Kidney tubule cell (primary cell): ENCODE measurements at regions not wholly inside any gene's neighbourhood (a gene's known extent, or its start where the extent isn't known, plus 50 kb on each side); places are given as distances from the start of the nearest gene placed in this dataset.
A peak's percentile ranks its signal among the peaks of the same experiment; 100 is the strongest.

ENCODE experiments used
- DNase-seq: peaks from one replicate; pipeline ENCODE4 v3.0.0-alpha.2; 2018; ENCODE audit warnings: low spot score

GRCh38 chr15:97615114-97615513 is 345.4 kb upstream of the ARRDC4 start:
- no peak for DNase-seq

DNA sequence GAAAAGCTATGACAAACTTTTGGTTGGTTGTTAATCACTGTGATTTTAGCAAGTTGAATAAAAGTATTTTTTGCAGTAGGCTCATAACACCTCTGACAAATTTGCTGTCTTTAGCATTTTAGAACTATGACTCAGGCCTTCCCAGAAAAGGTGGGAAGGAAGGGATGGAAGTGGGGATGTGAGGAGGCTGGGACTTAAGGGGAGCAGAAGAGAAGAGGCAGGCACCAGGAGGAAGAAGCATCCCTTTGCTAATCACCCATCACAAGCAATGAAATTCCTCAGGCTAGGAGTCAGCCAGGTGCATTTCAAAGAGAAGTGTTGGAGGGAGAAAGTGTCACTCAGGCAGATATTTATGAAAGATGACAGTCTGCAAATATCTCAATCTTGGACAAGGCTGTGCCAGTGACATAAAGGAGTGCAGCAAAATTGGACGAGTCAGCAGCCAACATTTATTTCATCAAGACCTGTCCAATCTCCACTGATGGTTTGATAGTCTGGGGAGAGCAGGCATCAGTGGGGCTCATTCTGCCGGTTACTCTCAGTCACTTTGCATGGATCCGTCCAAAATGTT is 337.3 kb upstream of the ARRDC4 start:
- no peak for DNase-seq

DNA sequence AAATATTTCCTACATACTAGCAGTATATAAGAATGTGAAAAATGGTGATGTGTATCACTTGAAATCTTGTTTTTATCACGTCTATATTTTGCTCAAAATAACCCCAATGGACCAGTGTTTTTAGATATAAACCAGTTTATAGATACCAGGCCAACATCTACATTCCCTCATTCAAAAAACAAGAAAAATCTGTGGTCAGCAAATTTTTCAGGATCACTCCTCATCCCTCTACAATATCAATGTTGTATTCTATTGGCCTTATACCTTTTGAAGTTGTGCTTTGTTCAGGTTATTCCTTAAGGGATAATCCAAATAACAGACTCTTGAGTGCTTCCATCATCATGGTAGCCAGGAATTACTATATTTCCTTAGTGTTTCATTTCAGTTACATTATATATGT is 332.9 kb upstream of the ARRDC4 start:
- DNase-seq = no peak

GRCh38 chr15:97645758-97646157 is 314.7 kb upstream of the ARRDC4 start:
- DNase-seq = no peak

DNA sequence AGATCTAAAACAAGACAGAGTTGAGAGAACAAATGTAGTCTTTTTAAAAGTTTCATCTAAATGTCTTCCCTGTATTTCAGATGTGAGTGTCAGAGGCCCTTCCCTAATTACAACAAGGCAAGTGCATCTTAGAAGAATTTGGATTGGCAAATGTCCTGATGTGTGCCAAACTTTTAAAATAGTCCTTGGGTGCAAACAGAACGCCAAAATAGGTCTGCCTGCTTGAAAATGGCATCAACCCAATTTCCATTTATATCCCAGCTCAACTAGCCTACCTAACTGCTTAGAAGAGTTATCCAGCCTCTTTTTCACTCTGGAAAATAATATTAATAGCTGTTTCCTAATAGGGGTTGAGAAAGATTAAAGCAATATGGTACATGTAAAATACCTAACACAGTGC is 311.8 kb upstream of the ARRDC4 start:
- no peak for DNase-seq

- no peak for DNase-seq
Measured at GRCh38 chr15:97652041-97652440, 308.5 kb upstream of the ARRDC4 start.

- peak; percentile 6 for DNase-seq
Measured at GRCh38 chr15:97652700-97653167, 307.8 kb upstream of the ARRDC4 start.

DNA sequence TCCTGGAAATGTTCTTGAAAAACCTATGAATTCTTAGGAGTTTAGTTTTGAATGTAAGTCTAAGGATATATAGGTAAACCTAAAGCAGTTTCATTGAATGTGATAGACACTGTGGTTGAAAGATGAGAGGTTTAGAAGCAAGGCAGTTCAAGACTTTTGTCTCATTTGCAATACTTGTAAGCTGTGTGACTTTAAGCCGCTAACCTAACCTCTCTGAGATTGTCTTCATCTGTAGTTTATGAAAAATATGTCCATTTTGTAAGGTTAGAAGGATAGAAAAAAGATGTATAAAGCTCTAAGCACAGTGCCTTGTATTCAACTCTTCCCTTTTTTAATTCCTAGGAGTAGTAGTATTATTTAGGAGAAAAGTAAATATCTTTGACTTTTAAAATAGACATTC is 306.6 kb upstream of the ARRDC4 start:
- DNase-seq = no peak

DNA sequence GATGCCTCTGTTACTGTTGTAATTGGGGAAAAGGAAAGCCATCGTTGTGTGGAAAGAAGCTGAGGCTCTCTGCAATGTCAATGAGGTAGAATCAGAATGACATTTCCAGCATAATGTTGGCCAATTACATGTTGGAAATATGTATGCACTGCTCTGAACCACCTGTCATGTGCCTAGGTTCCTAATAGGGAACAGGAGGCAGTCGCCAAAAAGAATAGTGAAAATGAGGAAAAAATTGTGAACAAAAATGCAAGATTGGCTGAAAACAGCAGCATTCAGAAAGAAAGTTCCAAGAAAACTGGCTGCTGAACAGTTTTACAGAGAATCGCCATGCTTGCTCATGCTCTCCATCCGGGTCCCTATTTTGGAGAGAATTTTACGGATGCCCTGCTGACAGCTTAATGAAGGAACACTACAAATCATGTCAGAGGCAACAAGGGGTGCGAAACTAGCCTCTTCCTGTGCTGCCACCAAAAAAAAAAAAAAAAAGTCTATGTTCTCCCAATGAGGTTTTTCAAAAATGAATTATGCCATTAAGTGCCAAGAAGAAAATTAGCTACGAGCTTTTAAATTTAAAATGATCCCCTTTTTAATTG is 305.9 kb upstream of the ARRDC4 start:
- no peak for DNase-seq

GRCh38 chr15:97661796-97662195 is 298.7 kb upstream of the ARRDC4 start:
- DNase-seq = no peak

GRCh38 chr15:97672586-97672985 is 287.9 kb upstream of the ARRDC4 start:
- DNase-seq = no peak

DNA sequence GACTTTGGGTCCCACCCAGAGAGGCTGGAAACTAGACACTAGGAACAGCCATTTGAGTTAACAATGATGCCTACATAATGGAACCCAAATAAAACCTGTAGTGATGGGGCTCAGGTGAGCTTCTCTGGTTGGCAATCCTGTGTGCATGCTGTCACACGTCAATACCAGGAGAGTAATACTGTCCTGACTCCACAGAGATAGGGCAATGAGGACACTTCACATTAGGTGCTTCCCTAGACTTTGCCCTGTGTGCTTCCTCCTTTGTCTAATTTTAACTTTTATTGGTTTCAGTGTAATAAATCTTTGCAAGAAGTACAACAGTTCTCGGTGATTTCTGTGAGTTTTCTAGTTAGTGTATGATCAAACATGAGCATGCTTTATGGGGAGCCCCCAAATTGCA is 281.8 kb upstream of the ARRDC4 start:
- DNase-seq = no peak

DNA sequence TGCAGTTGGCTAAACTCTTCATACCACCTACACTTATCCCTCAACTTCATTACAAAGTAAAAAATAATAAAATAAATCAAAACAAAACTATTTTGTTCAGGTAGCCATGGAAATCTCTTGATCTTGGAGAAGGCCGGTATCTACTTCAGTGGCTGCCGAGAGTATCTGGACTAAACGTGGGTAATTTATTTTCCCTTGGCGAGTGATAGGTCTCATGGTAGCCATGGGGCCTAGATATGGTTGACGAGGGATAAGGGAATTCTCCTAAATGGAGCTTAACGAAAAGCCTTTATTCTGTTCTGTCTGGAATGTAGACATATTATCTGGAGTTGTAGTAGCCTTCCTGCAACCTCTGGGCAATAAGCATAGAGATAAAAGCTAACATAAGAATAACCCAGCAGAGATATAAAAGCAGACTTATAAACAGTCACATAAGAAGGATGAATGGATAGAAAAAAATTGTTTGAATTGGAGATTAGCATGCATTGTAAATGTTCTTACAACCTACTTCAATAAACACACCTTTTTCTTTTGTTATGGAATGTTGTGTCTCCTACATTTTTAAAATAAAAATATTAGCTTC is 281.3 kb upstream of the ARRDC4 start:
- no peak for DNase-seq

DNA sequence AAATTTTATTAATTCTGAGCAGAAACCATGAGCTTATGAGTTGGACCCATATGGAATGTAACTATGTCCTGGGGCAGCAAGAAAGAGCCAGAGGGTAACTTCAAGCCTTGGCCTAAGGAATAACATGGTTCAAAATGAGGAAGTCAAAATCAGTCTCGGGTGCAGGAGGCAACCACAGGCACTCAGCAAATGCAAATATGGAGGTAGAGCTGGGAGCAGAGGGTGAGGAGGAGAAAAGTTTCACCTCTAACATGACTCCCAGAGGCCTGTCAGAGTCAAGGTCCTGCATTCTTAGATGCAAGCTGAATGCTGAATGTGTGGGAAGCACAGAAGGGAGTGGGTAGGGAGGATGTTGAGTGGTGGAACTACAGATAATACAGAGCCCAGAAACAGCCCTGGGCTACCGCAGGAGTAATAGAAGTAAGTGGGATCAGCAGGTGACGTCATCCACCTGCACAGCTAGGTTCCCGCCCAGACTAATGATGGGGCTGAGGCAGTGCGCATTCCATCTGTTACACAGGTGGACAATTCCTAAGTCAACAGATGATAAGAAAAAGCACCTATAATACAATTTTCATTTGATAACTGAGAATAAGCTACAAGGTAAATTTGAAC is 279.8 kb upstream of the ARRDC4 start:
- no peak for DNase-seq

GRCh38 chr15:97683831-97684230 is 276.7 kb upstream of the ARRDC4 start:
- DNase-seq = no peak

DNA sequence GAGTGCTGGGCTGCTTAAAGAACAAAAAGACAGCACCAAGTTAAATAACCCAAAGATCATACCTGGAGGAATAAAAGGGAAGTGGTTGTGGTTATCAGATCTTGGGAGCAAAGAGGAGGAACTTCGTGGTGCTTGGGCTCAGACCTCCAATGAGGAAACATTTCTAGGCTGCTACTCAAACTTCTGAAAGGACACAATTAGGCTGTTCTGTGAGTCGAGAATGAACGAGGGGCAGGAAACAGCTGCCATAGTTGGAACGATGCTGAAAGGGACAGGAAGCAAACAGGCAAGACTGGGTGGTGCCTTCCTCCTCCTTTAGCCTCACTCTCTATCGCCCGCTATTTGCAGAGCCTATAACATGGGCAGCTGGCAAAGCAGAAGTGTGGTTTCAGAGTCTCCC is 276.3 kb upstream of the ARRDC4 start:
- DNase-seq = no peak

DNA sequence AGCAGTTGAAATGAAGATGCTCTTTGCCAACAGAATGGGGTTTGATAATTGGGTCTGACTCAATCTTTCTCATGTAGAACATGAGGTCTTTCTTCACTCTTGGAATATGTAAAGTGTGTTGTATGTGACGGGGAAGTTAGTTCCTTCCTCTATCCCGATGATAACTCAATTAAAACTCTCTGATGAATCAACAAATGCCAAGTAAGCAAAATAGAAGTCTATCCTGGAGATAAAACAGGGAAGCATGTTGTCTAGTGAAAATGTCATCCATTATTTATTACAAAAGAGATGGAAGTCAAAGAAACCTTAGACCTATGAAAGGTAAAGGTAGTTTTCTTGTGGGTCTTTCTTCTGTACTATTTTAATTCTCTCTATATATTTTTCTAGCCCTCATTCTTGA is 274.2 kb upstream of the ARRDC4 start:
- no peak for DNase-seq

- no peak for DNase-seq
Measured at GRCh38 chr15:97687654-97688053, 272.8 kb upstream of the ARRDC4 start.

DNA sequence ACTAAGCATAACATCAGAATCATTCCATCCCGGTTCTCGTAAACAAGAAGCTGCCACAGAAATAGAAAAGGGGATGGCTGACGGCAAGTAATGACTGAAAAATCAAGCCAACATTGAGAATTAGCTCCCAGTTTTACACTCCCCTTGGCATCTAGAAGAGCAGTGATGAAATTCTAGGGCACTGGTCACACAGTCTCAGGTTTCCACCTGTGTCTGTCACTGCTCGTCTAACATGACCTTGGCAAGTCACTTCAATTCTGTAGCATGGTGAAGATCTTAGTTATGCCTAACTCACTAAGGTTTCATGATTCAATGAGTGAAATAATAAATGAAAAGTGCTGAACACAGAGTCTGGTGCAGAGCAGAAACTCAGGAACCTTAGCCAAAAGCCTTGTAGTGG is 272.3 kb upstream of the ARRDC4 start:
- DNase-seq = no peak

- DNase-seq = no peak
Measured at GRCh38 chr15:97688886-97689285, 271.6 kb upstream of the ARRDC4 start.

- DNase-seq = no peak
Measured at GRCh38 chr15:97691078-97691477, 269.4 kb upstream of the ARRDC4 start.

DNA sequence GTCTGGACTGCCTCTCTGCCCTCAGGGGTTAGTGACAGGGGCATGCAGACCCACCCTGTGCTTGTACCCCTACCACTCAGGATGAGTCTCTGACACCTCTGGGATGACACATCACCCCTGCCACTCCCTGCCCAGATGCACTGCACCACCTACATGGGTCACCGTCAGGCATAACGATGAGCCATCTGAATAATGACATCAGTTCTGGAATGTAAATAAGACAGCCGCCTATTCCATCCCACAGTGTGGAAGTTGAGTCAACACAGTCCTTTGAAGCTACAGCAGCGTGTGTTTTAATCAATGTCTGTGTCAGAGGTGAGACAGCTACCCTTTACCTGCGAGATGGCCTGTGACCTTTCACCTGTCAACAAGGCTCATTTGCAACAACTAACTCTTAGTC is 268.7 kb upstream of the ARRDC4 start:
- peak; percentile 23 for DNase-seq

DNA sequence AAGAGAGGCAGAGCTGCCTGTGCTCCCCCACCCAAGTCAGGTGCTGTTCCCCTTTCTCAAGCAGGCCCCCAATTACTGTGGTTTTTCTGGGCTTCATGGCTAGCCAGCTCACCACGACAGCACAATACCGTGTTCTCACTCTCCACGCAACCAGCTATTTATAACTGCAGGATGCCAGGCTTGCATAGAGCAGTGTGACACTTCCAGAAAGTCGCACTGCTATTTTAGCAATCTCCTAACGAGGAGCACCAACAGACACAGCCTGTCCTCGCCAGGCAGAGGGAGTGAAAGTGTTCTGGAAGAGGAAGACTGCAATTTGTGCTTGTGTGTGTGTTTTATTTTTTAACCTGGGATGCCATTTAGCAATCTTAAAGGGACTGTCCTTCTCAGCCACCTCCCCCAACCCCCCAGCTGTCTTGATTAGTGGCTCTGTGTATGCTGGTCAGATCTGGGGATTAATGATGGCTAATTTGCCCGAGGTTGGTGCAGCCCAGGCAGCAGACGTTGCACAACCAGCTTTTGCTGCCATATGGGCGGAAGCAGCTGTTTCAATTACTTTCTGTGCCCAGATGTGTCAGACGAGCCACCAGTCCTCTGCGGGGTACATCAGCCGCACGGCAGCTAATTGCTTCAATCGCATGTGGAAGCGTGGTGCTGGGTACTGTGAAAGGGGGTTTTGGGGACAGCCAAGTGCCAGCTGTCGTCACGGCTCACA is 268.0 kb upstream of the ARRDC4 start:
- no peak for DNase-seq
